ENCODE measurements at regions not wholly inside any gene's neighbourhood (a gene's known extent, or its start where the extent isn't known, plus 50 kb on each side); places are given as distances from the start of the nearest gene placed in this dataset.

GRCh38 chr14:97295108-97295710, 498.0 kb downstream of the VRK1 start:
- WGBS, 3 donors = 72 to 82% (median 80%) methylated on average over 9 of the region's 9 CpGs
- Histone ChIP-seq H3K27me3 (ENCODE audit: control insufficient read depth in 3 of 3, insufficient read depth in 3 of 3, low read length in 3 of 3) (peaks cover 0 to 7% (median 0%) of the 10 kb centered on the region in 3 donors), H3K9me3 (ENCODE audit: control insufficient read depth in 2 of 2, insufficient read depth in 1 of 2, low read depth in 1 of 2, low read length in 1 of 2) (no peaks in the 10 kb centered on the region), H3K4me1 (ENCODE audit: control insufficient read depth in 3 of 3, insufficient read depth in 2 of 3, low read depth in 1 of 3, low read length in 2 of 3) (no peaks in the 10 kb centered on the region), H3K36me3 (ENCODE audit: control insufficient read depth in 3 of 3, insufficient read depth in 2 of 3, low read depth in 1 of 3, low read length in 3 of 3) (no peaks in the 10 kb centered on the region), H3K27ac (ENCODE audit: low read depth in 1 of 3, low read length in 2 of 3) (no peak overlapping the region), H3K4me3 (ENCODE audit: low read depth in 1 of 3, low read length in 3 of 3) (no peak overlapping the region)
- no peak for DNase-seq
- no peak for FAIRE-seq

- DNase-seq (no peak), FAIRE-seq (no peak)
- H3K36me3 ChIP-seq (ENCODE audit: control insufficient read depth in 3 of 3, insufficient read depth in 2 of 3, low read depth in 1 of 3, low read length in 3 of 3) = no peaks in the 10 kb centered on the region
- H3K4me1 ChIP-seq (ENCODE audit: control insufficient read depth in 3 of 3, insufficient read depth in 2 of 3, low read depth in 1 of 3, low read length in 2 of 3) = no peaks in the 10 kb centered on the region
- no peak overlapping the region for H3K4me3 ChIP-seq (ENCODE audit: low read depth in 1 of 3, low read length in 3 of 3)
- no peaks in the 10 kb centered on the region for H3K9me3 ChIP-seq (ENCODE audit: control insufficient read depth in 2 of 2, insufficient read depth in 1 of 2, low read depth in 1 of 2, low read length in 1 of 2)
- WGBS, 3 donors = 83 to 89% (median 87%) methylated on average over 1 of the region's 1 CpG
- no peak overlapping the region for H3K27ac ChIP-seq (ENCODE audit: low read depth in 1 of 3, low read length in 2 of 3)
- H3K27me3 ChIP-seq (ENCODE audit: control insufficient read depth in 3 of 3, insufficient read depth in 3 of 3, low read length in 3 of 3) = peaks cover 0 to 4% (median 0%) of the 10 kb centered on the region in 3 donors
Observed at GRCh38 chr14:97296176-97296575, 499.0 kb downstream of the VRK1 start.

- WGBS, 3 donors = 80 to 83% (median 80%) methylated on average over 10 of the region's 10 CpGs
- no peaks in the 10 kb centered on the region for H3K36me3 ChIP-seq (ENCODE audit: control insufficient read depth in 3 of 3, insufficient read depth in 2 of 3, low read depth in 1 of 3, low read length in 3 of 3)
- FAIRE-seq (no peak), DNase-seq (no peak)
- H3K4me3 ChIP-seq (ENCODE audit: low read depth in 1 of 3, low read length in 3 of 3) = no peak overlapping the region
- no peak overlapping the region for H3K27ac ChIP-seq (ENCODE audit: low read depth in 1 of 3, low read length in 2 of 3)
- no peaks in the 10 kb centered on the region for H3K4me1 ChIP-seq (ENCODE audit: control insufficient read depth in 3 of 3, insufficient read depth in 2 of 3, low read depth in 1 of 3, low read length in 2 of 3)
- H3K27me3 ChIP-seq (ENCODE audit: control insufficient read depth in 3 of 3, insufficient read depth in 3 of 3, low read length in 3 of 3) = peaks cover 0 to 3% (median 0%) of the 10 kb centered on the region in 3 donors
- H3K9me3 ChIP-seq (ENCODE audit: control insufficient read depth in 2 of 2, insufficient read depth in 1 of 2, low read depth in 1 of 2, low read length in 1 of 2) = no peaks in the 10 kb centered on the region
Observed at GRCh38 chr14:97297100-97297499, 499.9 kb downstream of the VRK1 start.

GRCh38 chr14:97298331-97298730, 501.1 kb downstream of the VRK1 start:
- 56% methylated on average over 7 of the region's 7 CpGs for WGBS, 3 donors
- FAIRE-seq (no peak), DNase-seq (no peak)
- Histone ChIP-seq H3K4me1 (ENCODE audit: control insufficient read depth in 3 of 3, insufficient read depth in 2 of 3, low read depth in 1 of 3, low read length in 2 of 3) (no peaks in the 10 kb centered on the region), H3K9me3 (ENCODE audit: control insufficient read depth in 2 of 2, insufficient read depth in 1 of 2, low read depth in 1 of 2, low read length in 1 of 2) (no peaks in the 10 kb centered on the region), H3K36me3 (ENCODE audit: control insufficient read depth in 3 of 3, insufficient read depth in 2 of 3, low read depth in 1 of 3, low read length in 3 of 3) (no peaks in the 10 kb centered on the region), H3K4me3 (ENCODE audit: low read depth in 1 of 3, low read length in 3 of 3) (no peak overlapping the region), H3K27ac (ENCODE audit: low read depth in 1 of 3, low read length in 2 of 3) (no peak overlapping the region), H3K27me3 (ENCODE audit: control insufficient read depth in 3 of 3, insufficient read depth in 3 of 3, low read length in 3 of 3) (peaks cover 0 to 3% (median 0%) of the 10 kb centered on the region in 3 donors)

DNA sequence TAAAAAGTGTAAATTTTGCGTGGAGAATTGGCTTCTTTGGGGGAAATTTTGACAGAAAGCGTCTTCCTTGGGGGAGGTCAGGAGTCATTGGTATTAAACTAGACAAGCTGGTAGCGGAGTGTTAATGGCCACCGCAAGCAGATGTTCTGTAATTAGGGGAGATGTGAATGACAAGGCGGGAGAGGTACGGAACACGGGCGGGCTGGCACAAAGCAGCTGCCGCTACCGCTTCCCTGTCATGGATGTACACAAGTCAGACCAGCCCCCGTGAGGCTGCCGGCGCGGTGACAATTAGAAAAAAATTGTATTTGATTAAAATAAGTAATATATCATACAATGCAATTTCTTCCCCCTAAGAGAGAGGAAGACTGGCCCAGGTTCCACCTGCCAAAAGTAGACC, 501.6 kb downstream of the VRK1 start:
- Histone ChIP-seq H3K9me3 (ENCODE audit: control insufficient read depth in 2 of 2, insufficient read depth in 1 of 2, low read depth in 1 of 2, low read length in 1 of 2) (no peaks in the 10 kb centered on the region), H3K27me3 (ENCODE audit: control insufficient read depth in 3 of 3, insufficient read depth in 3 of 3, low read length in 3 of 3) (peaks cover 0 to 3% (median 0%) of the 10 kb centered on the region in 3 donors), H3K4me3 (ENCODE audit: low read depth in 1 of 3, low read length in 3 of 3) (no peak overlapping the region), H3K4me1 (ENCODE audit: control insufficient read depth in 3 of 3, insufficient read depth in 2 of 3, low read depth in 1 of 3, low read length in 2 of 3) (no peaks in the 10 kb centered on the region), H3K27ac (ENCODE audit: low read depth in 1 of 3, low read length in 2 of 3) (no peak overlapping the region), H3K36me3 (ENCODE audit: control insufficient read depth in 3 of 3, insufficient read depth in 2 of 3, low read depth in 1 of 3, low read length in 3 of 3) (no peaks in the 10 kb centered on the region)
- DNase-seq (no peak), FAIRE-seq (no peak)
- WGBS, 3 donors = 85 to 93% (median 90%) methylated on average over 14 of the region's 14 CpGs

- DNase-seq (peak in 1 of 2 donors; percentile 16), FAIRE-seq (no peak)
- Histone ChIP-seq H3K4me3 (ENCODE audit: low read depth in 1 of 3, low read length in 3 of 3) (no peak overlapping the region), H3K27ac (ENCODE audit: low read depth in 1 of 3, low read length in 2 of 3) (no peak overlapping the region), H3K9me3 (ENCODE audit: control insufficient read depth in 2 of 2, insufficient read depth in 1 of 2, low read depth in 1 of 2, low read length in 1 of 2) (no peaks in the 10 kb centered on the region), H3K27me3 (ENCODE audit: control insufficient read depth in 3 of 3, insufficient read depth in 3 of 3, low read length in 3 of 3) (peaks cover 0 to 3% (median 0%) of the 10 kb centered on the region in 3 donors), H3K4me1 (ENCODE audit: control insufficient read depth in 3 of 3, insufficient read depth in 2 of 3, low read depth in 1 of 3, low read length in 2 of 3) (no peaks in the 10 kb centered on the region), H3K36me3 (ENCODE audit: control insufficient read depth in 3 of 3, insufficient read depth in 2 of 3, low read depth in 1 of 3, low read length in 3 of 3) (no peaks in the 10 kb centered on the region)
- 52 to 65% (median 59%) methylated on average over 3 of the region's 3 CpGs for WGBS, 3 donors
Observed at GRCh38 chr14:97299661-97300060, 502.5 kb downstream of the VRK1 start.

DNA sequence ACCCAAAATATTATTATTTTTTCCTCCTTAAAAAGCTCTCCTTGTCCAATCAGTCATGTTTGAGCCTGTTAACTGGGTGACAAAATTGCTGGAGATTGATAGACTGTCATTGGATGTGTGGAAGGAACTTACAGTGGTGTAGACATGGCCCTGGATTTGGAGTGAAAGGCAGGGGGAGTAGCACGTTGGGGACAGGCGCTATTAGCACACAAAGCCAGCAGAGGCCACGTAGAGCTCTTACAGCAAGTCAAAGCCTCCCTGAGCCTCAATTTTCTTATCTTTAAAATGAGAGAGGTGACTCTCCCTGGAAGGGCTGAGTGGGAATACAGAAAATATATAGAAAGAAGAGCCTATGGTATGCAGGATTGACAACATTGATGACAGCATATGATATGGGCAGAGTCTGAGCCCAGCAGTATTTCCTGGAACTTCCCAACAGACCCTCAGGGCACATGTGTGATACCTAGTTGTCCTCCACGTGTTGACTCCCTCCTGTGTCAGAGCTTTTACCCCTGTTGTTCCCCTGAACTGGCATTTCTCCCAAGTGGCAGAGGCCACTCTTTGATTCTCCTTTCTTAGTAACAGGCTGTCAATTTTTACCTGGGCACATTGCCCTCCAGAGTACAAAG, 504.9 kb downstream of the VRK1 start:
- FAIRE-seq = no peak
- 43 to 54% (median 53%) methylated on average over 4 of the region's 4 CpGs for WGBS, 3 donors

GRCh38 chr14:97306133-97306759, 509.1 kb downstream of the VRK1 start:
- FAIRE-seq (no peak), DNase-seq (no peak)
- Histone ChIP-seq H3K9me3 (ENCODE audit: control insufficient read depth in 2 of 2, insufficient read depth in 1 of 2, low read depth in 1 of 2, low read length in 1 of 2) (no peaks in the 10 kb centered on the region), H3K4me3 (ENCODE audit: low read depth in 1 of 3, low read length in 3 of 3) (no peak overlapping the region), H3K36me3 (ENCODE audit: control insufficient read depth in 3 of 3, insufficient read depth in 2 of 3, low read depth in 1 of 3, low read length in 3 of 3) (no peaks in the 10 kb centered on the region), H3K27ac (ENCODE audit: low read depth in 1 of 3, low read length in 2 of 3) (no peak overlapping the region), H3K27me3 (ENCODE audit: control insufficient read depth in 3 of 3, insufficient read depth in 3 of 3, low read length in 3 of 3) (no peaks in the 10 kb centered on the region), H3K4me1 (ENCODE audit: control insufficient read depth in 3 of 3, insufficient read depth in 2 of 3, low read depth in 1 of 3, low read length in 2 of 3) (no peaks in the 10 kb centered on the region)
- WGBS, 3 donors = 62 to 82% (median 70%) methylated on average over 3 of the region's 3 CpGs

More for the DNA sequence above, 504.9 kb downstream of the VRK1 start:
- Histone ChIP-seq H3K9me3 (ENCODE audit: control insufficient read depth in 2 of 2, insufficient read depth in 1 of 2, low read depth in 1 of 2, low read length in 1 of 2) (no peaks in the 10 kb centered on the region), H3K4me1 (ENCODE audit: control insufficient read depth in 3 of 3, insufficient read depth in 2 of 3, low read depth in 1 of 3, low read length in 2 of 3) (no peaks in the 10 kb centered on the region), H3K27ac (ENCODE audit: low read depth in 1 of 3, low read length in 2 of 3) (no peak overlapping the region), H3K4me3 (ENCODE audit: low read depth in 1 of 3, low read length in 3 of 3) (no peak overlapping the region), H3K27me3 (ENCODE audit: control insufficient read depth in 3 of 3, insufficient read depth in 3 of 3, low read length in 3 of 3) (peaks cover 0 to 3% (median 0%) of the 10 kb centered on the region in 3 donors), H3K36me3 (ENCODE audit: control insufficient read depth in 3 of 3, insufficient read depth in 2 of 3, low read depth in 1 of 3, low read length in 3 of 3) (no peaks in the 10 kb centered on the region)
- no peak for DNase-seq
